WERI-Rb-1 (cell line): ENCODE measurements at regions not wholly inside any gene's neighbourhood (a gene's known extent, or its start where the extent isn't known, plus 50 kb on each side); places are given as distances from the start of the nearest gene placed in this dataset.
"Not testable (repeated sequence)": the region's sequence is repeated elsewhere in the genome, so short reads cannot be mapped to it uniquely, and the experiment has no call there.

ENCODE experiments used
- DNase-seq: peaks from one replicate; pipeline ENCODE4 v3.0.0-alpha.2; 2020
- H3K27ac ChIP-seq: fragments of 250-450 bp; sonication (Bioruptor Pico); 2 replicates; pipeline ENCODE4 v1.5.1; 2020; ENCODE audit warnings: mild to moderate bottlenecking, moderate library complexity
- H3K27me3 ChIP-seq: fragments of 250-450 bp; sonication (Bioruptor Pico); 2 replicates; pipeline ENCODE4 v1.5.1; 2021; ENCODE audit warnings: mild to moderate bottlenecking, low read depth, moderate library complexity; ENCODE audit not compliant: insufficient read depth, severe bottlenecking
- H3K36me3 ChIP-seq: fragments of 250-450 bp; sonication (Bioruptor Pico); 2 replicates; pipeline ENCODE4 v1.5.1; 2020; ENCODE audit warnings: mild to moderate bottlenecking, moderate library complexity
- H3K4me3 ChIP-seq: 2 replicates; pipeline ENCODE4 v1.5.1; 2011; ENCODE audit warnings: low read depth, mild to moderate bottlenecking, control low read depth, low read length
- H3K9me3 ChIP-seq: fragments of 250-450 bp; sonication (Bioruptor Pico); 2 replicates; pipeline ENCODE4 v1.5.1; 2021; ENCODE audit warnings: mild to moderate bottlenecking, moderate library complexity; ENCODE audit not compliant: severe bottlenecking
- CTCF ChIP-seq: IDR thresholded peaks from 2 replicates; pipeline ENCODE4 v1.5.1; 2011; ENCODE audit warnings: low read depth, mild to moderate bottlenecking, control low read depth, inconsistent platforms, low read length

- TF ChIP-seq CTCF, result no peak
- Histone ChIP-seq H3K9me3 (no peaks in the 10 kb centered on the region), H3K4me3 (no peak overlapping the region), H3K27me3 (no peaks in the 10 kb centered on the region), H3K27ac (peak overlapping the region; percentile 47), H3K36me3 (no peaks in the 10 kb centered on the region)
- DNase-seq, result peak; percentile 35
These were observed 166.9 kb upstream of the GK2 start for GRCh38 chr4:79574741-79575451.

GRCh38 chr4:79563219-79563618 is 155.2 kb upstream of the GK2 start:
- Histone ChIP-seq H3K27me3 (no peaks in the 10 kb centered on the region), H3K9me3 (no peaks in the 10 kb centered on the region), H3K4me3 (no peak overlapping the region), H3K36me3 (no peaks in the 10 kb centered on the region), H3K27ac (no peak overlapping the region)
- no peak for TF ChIP-seq CTCF
- DNase-seq, result no peak

GRCh38 chr4:79561751-79562150 is 153.7 kb upstream of the GK2 start:
- no peak for DNase-seq
- no peaks in the 10 kb centered on the region for H3K27me3 ChIP-seq
- no peaks in the 10 kb centered on the region for H3K36me3 ChIP-seq
- H3K4me3 ChIP-seq, result no peak overlapping the region
- no peaks in the 10 kb centered on the region for H3K9me3 ChIP-seq
- no peak for TF ChIP-seq CTCF
- no peak overlapping the region for H3K27ac ChIP-seq

GRCh38 chr4:79559398-79559797 is 151.4 kb upstream of the GK2 start:
- not testable (repeated sequence) for H3K27me3 ChIP-seq, H3K36me3 ChIP-seq, H3K27ac ChIP-seq, H3K4me3 ChIP-seq, H3K9me3 ChIP-seq, DNase-seq

GRCh38 chr4:79552311-79552710 is 144.3 kb upstream of the GK2 start:
- no peaks in the 10 kb centered on the region for H3K36me3 ChIP-seq
- H3K27me3 ChIP-seq, result no peaks in the 10 kb centered on the region
- H3K4me3 ChIP-seq, result no peak overlapping the region
- H3K9me3 ChIP-seq, result no peaks in the 10 kb centered on the region
- no peak for DNase-seq
- TF ChIP-seq CTCF, result no peak
- H3K27ac ChIP-seq, result no peak overlapping the region

GRCh38 chr4:79551555-79551954 is 143.5 kb upstream of the GK2 start:
- TF ChIP-seq CTCF, result no peak
- H3K4me3 ChIP-seq, result no peak overlapping the region
- H3K27ac ChIP-seq, result no peak overlapping the region
- no peak for DNase-seq
- H3K9me3 ChIP-seq, result no peaks in the 10 kb centered on the region
- no peaks in the 10 kb centered on the region for H3K27me3 ChIP-seq
- H3K36me3 ChIP-seq, result no peaks in the 10 kb centered on the region
